ENCODE measurements at regions not wholly inside any gene's neighbourhood (a gene's known extent, or its start where the extent isn't known, plus 50 kb on each side); places are given as distances from the start of the nearest gene placed in this dataset.

DNA sequence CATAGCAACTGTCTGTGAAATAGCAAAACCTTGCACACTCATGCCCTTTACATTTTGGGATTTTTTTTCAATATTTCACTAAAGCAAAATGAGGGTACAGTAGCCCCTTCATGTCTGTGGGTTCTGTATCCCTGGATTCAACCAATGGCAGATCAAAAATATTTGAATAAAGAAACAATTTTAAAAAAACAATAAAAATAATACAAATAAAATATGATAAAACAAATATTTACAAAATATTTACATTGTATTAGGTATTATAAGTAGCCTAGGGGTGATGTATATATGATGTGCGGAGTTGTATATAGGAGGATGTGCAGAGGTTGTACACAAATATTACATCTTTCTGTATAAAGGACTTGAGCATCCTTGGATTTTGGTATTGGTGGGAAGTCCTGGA, 67.3 kb upstream of the CDH10 start:
- no peaks in the 10 kb centered on the region for H3K9me3 ChIP-seq
- no peaks in the 10 kb centered on the region for H3K9me2 ChIP-seq
- no peaks in the 10 kb centered on the region for H3K27me3 ChIP-seq (ENCODE audit: insufficient read depth)
- ChIA-PET POLR2A (no interaction called here), CTCF (no interaction called here)
- TF ChIP-seq RXRA (IDR thresholded peaks at IDR 0.05; ENCODE audit: borderline replicate concordance, low read depth): no peak
- no peak for TF ChIP-seq NFIC (IDR thresholded peaks at IDR 0.05; ENCODE audit: borderline replicate concordance)
- TF ChIP-seq, protein P1, sequence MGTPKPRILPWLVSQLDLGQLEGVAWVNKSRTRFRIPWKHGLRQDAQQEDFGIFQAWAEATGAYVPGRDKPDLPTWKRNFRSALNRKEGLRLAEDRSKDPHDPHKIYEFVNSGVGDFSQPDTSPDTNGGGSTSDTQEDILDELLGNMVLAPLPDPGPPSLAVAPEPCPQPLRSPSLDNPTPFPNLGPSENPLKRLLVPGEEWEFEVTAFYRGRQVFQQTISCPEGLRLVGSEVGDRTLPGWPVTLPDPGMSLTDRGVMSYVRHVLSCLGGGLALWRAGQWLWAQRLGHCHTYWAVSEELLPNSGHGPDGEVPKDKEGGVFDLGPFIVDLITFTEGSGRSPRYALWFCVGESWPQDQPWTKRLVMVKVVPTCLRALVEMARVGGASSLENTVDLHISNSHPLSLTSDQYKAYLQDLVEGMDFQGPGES (IDR thresholded peaks at IDR 0.05; ENCODE audit: low read depth, low read length): no peak
- TF ChIP-seq RCOR1 (IDR thresholded peaks at IDR 0.05; ENCODE audit: low read length): no peak
- TF ChIP-seq EZH2phosphoT487 (IDR thresholded peaks at IDR 0.05; ENCODE audit: borderline replicate concordance, low read depth): no peak
- TF ChIP-seq GABPA (IDR thresholded peaks at IDR 0.05; ENCODE audit: low read depth): no peak
- no peak for TF ChIP-seq FOXM1 (IDR thresholded peaks at IDR 0.05; ENCODE audit: low read depth)
- no peak for TF ChIP-seq GATA2 (CRISPR knock-in tag; IDR thresholded peaks at IDR 0.05)
- TF ChIP-seq, protein P2, sequence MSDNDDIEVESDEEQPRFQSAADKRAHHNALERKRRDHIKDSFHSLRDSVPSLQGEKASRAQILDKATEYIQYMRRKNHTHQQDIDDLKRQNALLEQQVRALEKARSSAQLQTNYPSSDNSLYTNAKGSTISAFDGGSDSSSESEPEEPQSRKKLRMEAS (IDR thresholded peaks at IDR 0.05; ENCODE audit: low read depth): no peak
- no peak for TF ChIP-seq TEAD4 (IDR thresholded peaks at IDR 0.05; ENCODE audit: borderline replicate concordance, insufficient read depth)
- TF ChIP-seq, protein P3, sequence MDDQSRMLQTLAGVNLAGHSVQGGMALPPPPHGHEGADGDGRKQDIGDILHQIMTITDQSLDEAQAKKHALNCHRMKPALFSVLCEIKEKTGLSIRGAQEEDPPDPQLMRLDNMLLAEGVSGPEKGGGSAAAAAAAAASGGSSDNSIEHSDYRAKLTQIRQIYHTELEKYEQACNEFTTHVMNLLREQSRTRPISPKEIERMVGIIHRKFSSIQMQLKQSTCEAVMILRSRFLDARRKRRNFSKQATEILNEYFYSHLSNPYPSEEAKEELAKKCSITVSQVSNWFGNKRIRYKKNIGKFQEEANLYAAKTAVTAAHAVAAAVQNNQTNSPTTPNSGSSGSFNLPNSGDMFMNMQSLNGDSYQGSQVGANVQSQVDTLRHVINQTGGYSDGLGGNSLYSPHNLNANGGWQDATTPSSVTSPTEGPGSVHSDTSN (IDR thresholded peaks at IDR 0.05): no peak
- no peak for TF ChIP-seq FOXJ3 (CRISPR knock-in tag; IDR thresholded peaks at IDR 0.05)
- H3K79me2 ChIP-seq (ENCODE audit: insufficient read depth): no peaks in the 10 kb centered on the region
- H3K27ac ChIP-seq (ENCODE audit: low read depth in 2 of 2, low read length in 1 of 2): no peak overlapping the region
- H3K9ac ChIP-seq: no peak overlapping the region
- H2AFZ ChIP-seq (ENCODE audit: low read depth): no peak overlapping the region
- H3K36me3 ChIP-seq (replicated peaks in 1 of 2; ENCODE audit: control insufficient read depth in 1 of 2, insufficient read depth in 2 of 2, low read length in 1 of 2): no peaks in the 10 kb centered on the region
- DNase-seq: no peak
- no peaks in the 10 kb centered on the region for H3F3A ChIP-seq (replicated peaks; ENCODE audit: insufficient read depth)
- no peak overlapping the region for H3K4me2 ChIP-seq
- H4K20me1 ChIP-seq (ENCODE audit: insufficient read depth): no peaks in the 10 kb centered on the region
- 7% methylated on average over 1 of the region's 1 CpG for WGBS (ENCODE audit: low lambda C conversion rate)
- H3K4me3 ChIP-seq (ENCODE audit: low read depth in 2 of 2, low read length in 1 of 2): no peak overlapping the region
- H3K4me1 ChIP-seq (ENCODE audit: control insufficient read depth in 1 of 2, insufficient read depth in 2 of 2, low read depth in 1 of 2, low read length in 1 of 2): no peaks in the 10 kb centered on the region

DNA sequence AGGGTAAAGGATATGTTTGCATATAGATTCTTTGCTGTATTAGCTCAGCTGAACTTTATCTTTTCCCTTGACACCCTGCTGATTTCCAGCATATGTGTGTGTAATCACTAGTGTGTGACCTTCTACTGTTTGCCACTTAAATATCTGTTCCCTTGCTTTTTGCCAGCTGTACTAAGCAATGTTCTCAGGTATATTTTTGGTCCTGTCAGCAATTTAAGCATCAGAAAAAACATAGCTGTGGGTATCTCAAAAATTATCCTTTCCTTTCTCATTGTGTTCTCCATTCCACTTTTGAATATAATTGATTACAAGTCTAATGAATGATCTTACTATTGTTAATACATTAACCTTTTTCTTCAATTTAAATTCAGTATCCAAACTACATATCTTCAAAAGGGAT, 59.2 kb upstream of the CDH10 start:
- Histone ChIP-seq H3K4me1 (ENCODE audit: control insufficient read depth in 1 of 2, insufficient read depth in 2 of 2, low read depth in 1 of 2, low read length in 1 of 2) (no peaks in the 10 kb centered on the region), H3K27me3 (ENCODE audit: insufficient read depth) (no peaks in the 10 kb centered on the region), H4K20me1 (ENCODE audit: insufficient read depth) (no peaks in the 10 kb centered on the region), H3K4me2 (no peak overlapping the region), H3K9me3 (no peaks in the 10 kb centered on the region), H3K4me3 (ENCODE audit: low read depth in 2 of 2, low read length in 1 of 2) (no peak overlapping the region), H3F3A (replicated peaks; ENCODE audit: insufficient read depth) (no peaks in the 10 kb centered on the region), H3K9ac (no peak overlapping the region), H3K36me3 (replicated peaks in 1 of 2; ENCODE audit: control insufficient read depth in 1 of 2, insufficient read depth in 2 of 2, low read length in 1 of 2) (no peaks in the 10 kb centered on the region), H3K9me2 (no peaks in the 10 kb centered on the region), H3K27ac (ENCODE audit: low read depth in 2 of 2, low read length in 1 of 2) (no peak overlapping the region), H2AFZ (ENCODE audit: low read depth) (no peak overlapping the region), H3K79me2 (ENCODE audit: insufficient read depth) (no peaks in the 10 kb centered on the region)
- CTCF ChIA-PET: no interaction called here
- no peak for TF ChIP-seq SMC3 (IDR thresholded peaks at IDR 0.05; ENCODE audit: low read depth, low read length)
- TF ChIP-seq SIN3A (IDR thresholded peaks at IDR 0.05; ENCODE audit: borderline replicate concordance, low read depth, low read length): no peak
- no peak for TF ChIP-seq FOXJ3 (CRISPR knock-in tag; IDR thresholded peaks at IDR 0.05)
- TF ChIP-seq, protein P4, sequence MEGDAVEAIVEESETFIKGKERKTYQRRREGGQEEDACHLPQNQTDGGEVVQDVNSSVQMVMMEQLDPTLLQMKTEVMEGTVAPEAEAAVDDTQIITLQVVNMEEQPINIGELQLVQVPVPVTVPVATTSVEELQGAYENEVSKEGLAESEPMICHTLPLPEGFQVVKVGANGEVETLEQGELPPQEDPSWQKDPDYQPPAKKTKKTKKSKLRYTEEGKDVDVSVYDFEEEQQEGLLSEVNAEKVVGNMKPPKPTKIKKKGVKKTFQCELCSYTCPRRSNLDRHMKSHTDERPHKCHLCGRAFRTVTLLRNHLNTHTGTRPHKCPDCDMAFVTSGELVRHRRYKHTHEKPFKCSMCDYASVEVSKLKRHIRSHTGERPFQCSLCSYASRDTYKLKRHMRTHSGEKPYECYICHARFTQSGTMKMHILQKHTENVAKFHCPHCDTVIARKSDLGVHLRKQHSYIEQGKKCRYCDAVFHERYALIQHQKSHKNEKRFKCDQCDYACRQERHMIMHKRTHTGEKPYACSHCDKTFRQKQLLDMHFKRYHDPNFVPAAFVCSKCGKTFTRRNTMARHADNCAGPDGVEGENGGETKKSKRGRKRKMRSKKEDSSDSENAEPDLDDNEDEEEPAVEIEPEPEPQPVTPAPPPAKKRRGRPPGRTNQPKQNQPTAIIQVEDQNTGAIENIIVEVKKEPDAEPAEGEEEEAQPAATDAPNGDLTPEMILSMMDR (IDR thresholded peaks at IDR 0.05): no peak
- no peak for TF ChIP-seq CHD2 (IDR thresholded peaks at IDR 0.05; ENCODE audit: low read length, partially characterized antibody)
- no peak for TF ChIP-seq JUND (IDR thresholded peaks at IDR 0.05)
- TF ChIP-seq TCF12 (IDR thresholded peaks at IDR 0.05): no peak
- DNase-seq: no peak
- POLR2A ChIA-PET: no interaction called here

Data from SK-N-SH (cell line).